Activated naive CD4-positive, alpha-beta T cell treated with anti-CD3 and anti-CD28 coated beads, Interleukin-2, amount 10 ng/mL, durations not matched to agents 7 days and 5 days (primary cell): ENCODE measurements at regions not wholly inside any gene's neighbourhood (a gene's known extent, or its start where the extent isn't known, plus 50 kb on each side); places are given as distances from the start of the nearest gene placed in this dataset.
A peak's percentile ranks its signal among the peaks of the same experiment; 100 is the strongest.

Source experiments
- CTCF ChIA-PET: fragments of 350-600 bp; sonication (Branson Sonifier 250); formaldehyde crosslinking; loops from one replicate; lab custom pipeline; 2021; ENCODE audit warnings: antibody characterized with exemption; lab: Charles Lee
- DNase-seq: peaks from one replicate; pipeline ENCODE4 v3.0.0-alpha.2; 2020
- H3K27ac Mint-ChIP-seq: one replicate; pipeline ENCODE4 v1.8.0; 2021; ENCODE audit warnings: mild to moderate bottlenecking, moderate library complexity, mixed read lengths
- H3K27me3 Mint-ChIP-seq: one replicate; pipeline ENCODE4 v1.8.0; 2021; ENCODE audit warnings: mild to moderate bottlenecking, mixed read lengths
- H3K36me3 Mint-ChIP-seq: one replicate; pipeline ENCODE4 v1.8.0; 2021; ENCODE audit warnings: mixed read lengths
- H3K4me1 Mint-ChIP-seq: one replicate; pipeline ENCODE4 v1.8.0; 2021; ENCODE audit warnings: mixed read lengths
- H3K4me3 Mint-ChIP-seq: one replicate; pipeline ENCODE4 v1.8.0; 2021; ENCODE audit warnings: mild to moderate bottlenecking, moderate library complexity, mixed read lengths
- H3K9me3 Mint-ChIP-seq: one replicate; pipeline ENCODE4 v1.8.0; 2021; ENCODE audit warnings: mixed read lengths

GRCh38 chr7:4629287-4629895 lies 52.7 kb upstream of the FOXK1 start:
- H3K27me3 Mint-ChIP-seq, result peaks cover 18% of the 10 kb centered on the region
- H3K4me3 Mint-ChIP-seq, result no peak overlapping the region
- DNase-seq, result no peak
- H3K27ac Mint-ChIP-seq, result no peak overlapping the region
- H3K36me3 Mint-ChIP-seq, result no peaks in the 10 kb centered on the region
- CTCF ChIA-PET, result no interaction called here
- no peaks in the 10 kb centered on the region for H3K9me3 Mint-ChIP-seq
- H3K4me1 Mint-ChIP-seq, result no peaks in the 10 kb centered on the region

GRCh38 chr7:4631380-4632179 lies 50.5 kb upstream of the FOXK1 start:
- CTCF ChIA-PET, result no interaction called here
- no peaks in the 10 kb centered on the region for H3K9me3 Mint-ChIP-seq
- H3K4me3 Mint-ChIP-seq, result no peak overlapping the region
- H3K4me1 Mint-ChIP-seq, result no peaks in the 10 kb centered on the region
- no peak overlapping the region for H3K27ac Mint-ChIP-seq
- H3K27me3 Mint-ChIP-seq, result peaks cover 14% of the 10 kb centered on the region
- H3K36me3 Mint-ChIP-seq, result no peaks in the 10 kb centered on the region
- peak; percentile 26 for DNase-seq
